ENCODE measurements at regions not wholly inside any gene's neighbourhood (a gene's known extent, or its start where the extent isn't known, plus 50 kb on each side); places are given as distances from the start of the nearest gene placed in this dataset.

DNA sequence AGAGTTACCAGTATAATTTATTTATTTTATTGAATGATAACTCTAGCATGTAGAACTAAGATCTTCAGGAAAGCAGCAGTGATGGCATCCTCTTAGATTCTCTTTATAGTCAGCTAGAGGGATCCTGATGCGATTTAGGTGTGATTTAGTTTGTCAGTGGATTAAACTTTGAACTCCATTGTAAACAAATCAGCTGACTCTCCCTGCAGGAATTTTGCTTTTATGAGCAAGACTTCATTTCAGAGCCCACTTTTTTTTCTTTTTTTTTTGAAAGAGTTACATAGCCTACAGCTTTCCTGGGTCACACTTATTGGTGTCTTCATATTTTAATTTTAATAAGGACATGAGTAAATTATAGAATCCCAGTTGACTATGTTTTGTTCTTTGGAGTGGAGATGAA, 93.8 kb upstream of the SEMA6A start:
- TF ChIP-seq, protein P1, sequence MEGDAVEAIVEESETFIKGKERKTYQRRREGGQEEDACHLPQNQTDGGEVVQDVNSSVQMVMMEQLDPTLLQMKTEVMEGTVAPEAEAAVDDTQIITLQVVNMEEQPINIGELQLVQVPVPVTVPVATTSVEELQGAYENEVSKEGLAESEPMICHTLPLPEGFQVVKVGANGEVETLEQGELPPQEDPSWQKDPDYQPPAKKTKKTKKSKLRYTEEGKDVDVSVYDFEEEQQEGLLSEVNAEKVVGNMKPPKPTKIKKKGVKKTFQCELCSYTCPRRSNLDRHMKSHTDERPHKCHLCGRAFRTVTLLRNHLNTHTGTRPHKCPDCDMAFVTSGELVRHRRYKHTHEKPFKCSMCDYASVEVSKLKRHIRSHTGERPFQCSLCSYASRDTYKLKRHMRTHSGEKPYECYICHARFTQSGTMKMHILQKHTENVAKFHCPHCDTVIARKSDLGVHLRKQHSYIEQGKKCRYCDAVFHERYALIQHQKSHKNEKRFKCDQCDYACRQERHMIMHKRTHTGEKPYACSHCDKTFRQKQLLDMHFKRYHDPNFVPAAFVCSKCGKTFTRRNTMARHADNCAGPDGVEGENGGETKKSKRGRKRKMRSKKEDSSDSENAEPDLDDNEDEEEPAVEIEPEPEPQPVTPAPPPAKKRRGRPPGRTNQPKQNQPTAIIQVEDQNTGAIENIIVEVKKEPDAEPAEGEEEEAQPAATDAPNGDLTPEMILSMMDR (conservative IDR thresholded peaks at IDR 0.05; ENCODE audit: low read length): no peak
- no peak for TF ChIP-seq EZH2phosphoT487 (IDR thresholded peaks at IDR 0.05; ENCODE audit: borderline replicate concordance, low read depth, low read length)
